PC-9 (cell line): ENCODE measurements at regions not wholly inside any gene's neighbourhood (a gene's known extent, or its start where the extent isn't known, plus 50 kb on each side); places are given as distances from the start of the nearest gene placed in this dataset.
"Not testable (repeated sequence)": the region's sequence is repeated elsewhere in the genome, so short reads cannot be mapped to it uniquely, and the experiment has no call there.

Experiments used
- BruUV-seq: library from RNA; stranded (reverse); fragments of 400-500 nt; replicated peaks from 2 replicates; lab custom pipeline; 2021; lab: Mats Ljungman, UMichigan
- CTCF ChIA-PET: fragments of 300-600 bp; sonication (Branson Sonifier 250); formaldehyde crosslinking; loops from one replicate; lab custom pipeline; 2022; ENCODE audit warnings: antibody characterized with exemption; lab: Charles Lee
- POLR2A ChIA-PET: fragments of 300-600 bp; sonication (Branson Sonifier 250); formaldehyde crosslinking; loops from one replicate; lab custom pipeline; 2022; ENCODE audit warnings: antibody characterized with exemption; ENCODE audit not compliant: unreplicated experiment; lab: Charles Lee
- DNase-seq, 2 experiments: peaks; one replicate each; pipeline versions ENCODE4 v3.0.0 to v3.0.0-alpha.2; 2015 to 2022; ENCODE audit warnings: mixed read lengths in 1 of 2
- H2AFZ ChIP-seq: fragments of 200-600 bp; sonication (generic); 2 replicates; pipeline ENCODE4 v1.8.1; 2017; ENCODE audit warnings: antibody characterized with exemption
- H3F3A ChIP-seq: fragments of 200-600 bp; sonication (generic); 2 replicates; pipeline ENCODE4 v1.8.1; 2017; ENCODE audit warnings: antibody characterized with exemption, mild to moderate bottlenecking, low read depth; ENCODE audit not compliant: insufficient read depth
- H3K27ac ChIP-seq: fragments of 200-600 bp; sonication (generic); 2 replicates; pipeline ENCODE4 v1.6.1; 2016; ENCODE audit warnings: mixed run types
- H3K27me3 ChIP-seq: fragments of 200-600 bp; sonication (generic); 2 replicates; pipeline ENCODE4 v1.6.1; 2016; ENCODE audit warnings: low read depth, mixed run types; ENCODE audit not compliant: insufficient read depth
- H3K36me3 ChIP-seq: fragments of 200-600 bp; sonication (generic); 2 replicates; pipeline ENCODE4 v1.6.1; 2016; ENCODE audit warnings: low read depth, mixed run types
- H3K4me1 ChIP-seq: fragments of 200-600 bp; sonication (generic); replicated peaks from 2 replicates; pipeline ENCODE4 v1.6.1; 2016; ENCODE audit warnings: mixed run types; ENCODE audit not compliant: insufficient read depth
- H3K4me2 ChIP-seq: fragments of 200-600 bp; sonication (generic); 2 replicates; pipeline ENCODE4 v1.6.1; 2017; ENCODE audit warnings: mixed run types
- H3K4me3 ChIP-seq: fragments of 200-600 bp; sonication (generic); 2 replicates; pipeline ENCODE4 v1.6.1; 2016; ENCODE audit warnings: mixed run types
- H3K79me2 ChIP-seq: fragments of 200-600 bp; sonication (generic); 2 replicates; pipeline ENCODE4 v1.6.1; 2017; ENCODE audit warnings: low read depth, mixed run types
- H3K9me2 ChIP-seq: fragments of 200-600 bp; sonication (generic); 2 replicates; pipeline ENCODE4 v1.8.1; 2017; ENCODE audit warnings: mild to moderate bottlenecking; ENCODE audit not compliant: insufficient read depth
- H3K9me3 ChIP-seq: fragments of 200-600 bp; sonication (generic); 2 replicates; pipeline ENCODE4 v1.8.1; 2016; ENCODE audit warnings: low read depth; ENCODE audit not compliant: insufficient read depth
- H4K20me1 ChIP-seq: fragments of 200-600 bp; sonication (generic); 2 replicates; pipeline ENCODE4 v1.8.1; 2017; ENCODE audit not compliant: insufficient read depth
- EZH2 ChIP-seq: fragments of 200-600 bp; sonication (generic); IDR thresholded peaks from 2 replicates; pipeline ENCODE4 v1.8.0; 2017; ENCODE audit warnings: antibody characterized with exemption, low read depth
- intact Hi-C: fragments of 100-400 bp; cut with micrococcal nuclease; formaldehyde crosslinking; loops from one replicate; pipeline ENCODE4 v1.10.0; 2022; ENCODE audit not compliant: unreplicated experiment
- TF ChIP-seq, protein P1 (sequence below): fragments of 200-600 bp; sonication (generic); conservative IDR thresholded peaks from 2 replicates; pipeline ENCODE4 v1.6.1; 2017; ENCODE audit warnings: mixed run types, antibody characterized with exemption, mild to moderate bottlenecking, moderate library complexity

DNA sequence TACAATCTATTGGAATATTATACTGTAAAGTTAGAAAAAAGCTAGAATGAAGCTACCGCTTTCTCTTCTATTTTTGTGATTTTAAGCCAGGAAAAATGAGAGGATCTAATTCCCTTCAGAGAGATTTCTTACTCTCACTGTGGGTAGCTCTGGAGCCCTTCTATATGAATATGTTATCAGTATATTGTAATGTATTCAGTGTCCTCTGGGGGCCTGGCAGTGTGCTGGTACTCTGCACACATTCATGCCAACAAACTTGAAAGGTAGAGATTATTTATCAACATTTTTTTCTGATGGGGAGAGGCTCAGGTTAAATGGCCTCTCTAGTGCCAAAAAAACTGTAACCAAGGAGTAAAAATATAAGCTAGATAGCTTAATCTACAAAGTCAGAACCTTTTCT, 292.8 kb downstream of the TTC6 start:
- no peaks in the 10 kb centered on the region for H3K79me2 ChIP-seq
- CTCF ChIA-PET, result no interaction called here
- intact Hi-C loops, result no loop called here

DNA sequence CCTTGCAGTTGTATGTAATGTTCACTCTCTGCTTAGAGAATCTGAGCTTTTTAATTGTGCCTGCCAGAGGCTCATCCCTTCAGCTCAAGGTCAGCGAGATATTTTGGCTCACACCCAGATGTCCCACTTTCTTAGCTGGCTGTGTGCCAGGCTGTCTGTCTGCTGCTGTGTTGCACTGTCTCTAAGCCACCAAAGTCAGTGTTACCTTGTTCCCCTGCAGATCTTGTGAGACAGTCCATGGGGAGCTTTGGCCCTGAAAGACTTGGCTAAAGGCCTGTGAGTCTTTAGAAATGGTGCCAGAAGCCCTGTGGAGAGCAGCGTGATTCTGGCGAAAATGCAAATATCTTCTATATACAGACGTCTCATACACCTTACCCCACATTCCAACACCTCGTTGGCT, 293.7 kb downstream of the TTC6 start:
- CTCF ChIA-PET, result interaction anchor here (0.6 kb wide), 1 partner anchor 1221 kb away, joined by 3 read pairs; no protein-coding TSS in a partner anchor
- Histone ChIP-seq H3K4me1 (no peaks in the 10 kb centered on the region), H3K36me3 (no peaks in the 10 kb centered on the region), H3K27me3 (no peaks in the 10 kb centered on the region), H2AFZ (no peak overlapping the region), H3K4me2 (no peak overlapping the region), H3K9me3 (no peaks in the 10 kb centered on the region), H3K4me3 (no peak overlapping the region), H3K79me2 (no peaks in the 10 kb centered on the region), H4K20me1 (no peaks in the 10 kb centered on the region), H3K9me2 (no peaks in the 10 kb centered on the region), H3K27ac (no peak overlapping the region), H3F3A (no peaks in the 10 kb centered on the region)
- no peak for TF ChIP-seq EZH2
- TF ChIP-seq, protein P1, sequence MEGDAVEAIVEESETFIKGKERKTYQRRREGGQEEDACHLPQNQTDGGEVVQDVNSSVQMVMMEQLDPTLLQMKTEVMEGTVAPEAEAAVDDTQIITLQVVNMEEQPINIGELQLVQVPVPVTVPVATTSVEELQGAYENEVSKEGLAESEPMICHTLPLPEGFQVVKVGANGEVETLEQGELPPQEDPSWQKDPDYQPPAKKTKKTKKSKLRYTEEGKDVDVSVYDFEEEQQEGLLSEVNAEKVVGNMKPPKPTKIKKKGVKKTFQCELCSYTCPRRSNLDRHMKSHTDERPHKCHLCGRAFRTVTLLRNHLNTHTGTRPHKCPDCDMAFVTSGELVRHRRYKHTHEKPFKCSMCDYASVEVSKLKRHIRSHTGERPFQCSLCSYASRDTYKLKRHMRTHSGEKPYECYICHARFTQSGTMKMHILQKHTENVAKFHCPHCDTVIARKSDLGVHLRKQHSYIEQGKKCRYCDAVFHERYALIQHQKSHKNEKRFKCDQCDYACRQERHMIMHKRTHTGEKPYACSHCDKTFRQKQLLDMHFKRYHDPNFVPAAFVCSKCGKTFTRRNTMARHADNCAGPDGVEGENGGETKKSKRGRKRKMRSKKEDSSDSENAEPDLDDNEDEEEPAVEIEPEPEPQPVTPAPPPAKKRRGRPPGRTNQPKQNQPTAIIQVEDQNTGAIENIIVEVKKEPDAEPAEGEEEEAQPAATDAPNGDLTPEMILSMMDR, result no peak
- BruUV-seq, result no TSS peak
- no peak for DNase-seq
- intact Hi-C loops, result no loop called here
- POLR2A ChIA-PET, result no interaction called here

More for the DNA sequence above, 292.8 kb downstream of the TTC6 start:
- DNase-seq, result no peak
- Histone ChIP-seq H3K4me2 (no peak overlapping the region), H3K9me2 (no peaks in the 10 kb centered on the region), H3K27me3 (no peaks in the 10 kb centered on the region), H3K36me3 (no peaks in the 10 kb centered on the region), H3K9me3 (no peaks in the 10 kb centered on the region), H3K4me3 (no peak overlapping the region), H3K4me1 (no peaks in the 10 kb centered on the region), H3F3A (no peaks in the 10 kb centered on the region), H4K20me1 (no peaks in the 10 kb centered on the region), H3K27ac (no peak overlapping the region), H2AFZ (no peak overlapping the region)
- POLR2A ChIA-PET, result no interaction called here
- BruUV-seq, result no TSS peak
- TF ChIP-seq, protein P1, result no peak
- no peak for TF ChIP-seq EZH2

DNA sequence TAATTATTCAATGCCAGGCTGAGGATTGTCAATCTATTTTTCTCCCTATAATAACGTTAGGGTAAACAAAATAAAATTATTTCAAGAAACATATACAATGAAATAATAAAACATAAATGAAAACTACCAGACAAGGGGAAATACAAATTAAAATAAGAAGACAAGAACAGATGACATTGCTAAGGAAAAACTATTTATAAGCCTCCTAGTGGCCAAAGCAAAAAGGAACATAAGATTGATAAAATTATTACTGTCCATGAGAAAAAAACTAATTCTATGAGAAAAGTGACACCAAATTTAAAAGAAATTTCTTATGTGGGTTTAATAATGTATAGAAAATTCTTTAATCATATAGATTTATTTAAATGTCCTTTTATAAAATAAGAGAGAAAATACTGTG, 294.7 kb downstream of the TTC6 start:
- Histone ChIP-seq H3K9me2 (no peaks in the 10 kb centered on the region), H3K27ac (no peak overlapping the region), H3K4me1 (no peaks in the 10 kb centered on the region), H3F3A (no peaks in the 10 kb centered on the region), H4K20me1 (no peaks in the 10 kb centered on the region), H3K9me3 (no peaks in the 10 kb centered on the region), H2AFZ (no peak overlapping the region), H3K4me2 (no peak overlapping the region), H3K4me3 (no peak overlapping the region), H3K36me3 (no peaks in the 10 kb centered on the region), H3K79me2 (no peaks in the 10 kb centered on the region), H3K27me3 (no peaks in the 10 kb centered on the region)
- CTCF ChIA-PET, result no interaction called here
- no TSS peak for BruUV-seq
- TF ChIP-seq, protein P1, result no peak; the same call in 1 of the 2 replicates
- TF ChIP-seq EZH2, result no peak
- intact Hi-C loops, result no loop called here
- DNase-seq, result no peak
- POLR2A ChIA-PET, result no interaction called here

DNA sequence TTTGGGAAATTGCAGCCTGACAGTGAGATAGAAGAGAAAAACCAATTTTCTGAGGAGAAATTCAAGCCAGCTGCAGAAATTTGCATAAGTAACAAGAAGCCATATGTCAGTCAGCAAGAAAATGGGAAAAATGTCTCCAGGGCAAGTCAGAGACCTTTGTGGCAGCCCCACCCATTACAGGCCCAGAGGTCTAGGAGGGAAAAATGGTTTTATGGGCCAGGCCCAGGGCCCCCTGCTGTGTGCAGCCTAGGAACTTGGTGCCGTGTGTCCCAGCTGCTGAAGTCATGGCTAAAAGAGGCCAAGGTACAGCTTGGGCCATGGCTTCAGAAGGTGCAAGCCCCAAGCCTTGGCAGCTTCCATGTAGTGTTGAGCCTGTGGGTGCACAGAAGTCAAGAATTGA, 296.1 kb downstream of the TTC6 start:
- H3K27me3 ChIP-seq, BruUV-seq, H3K36me3 ChIP-seq, H3F3A ChIP-seq, CTCF ChIA-PET, H3K79me2 ChIP-seq, H3K9me3 ChIP-seq, H3K4me3 ChIP-seq, POLR2A ChIA-PET, H3K27ac ChIP-seq, H3K9me2 ChIP-seq, DNase-seq, H2AFZ ChIP-seq, H4K20me1 ChIP-seq, intact Hi-C loops, H3K4me1 ChIP-seq, H3K4me2 ChIP-seq: not testable (repeated sequence)
